Neural progenitor cell (in vitro differentiated cells): ENCODE measurements at regions not wholly inside any gene's neighbourhood (a gene's known extent, or its start where the extent isn't known, plus 50 kb on each side); places are given as distances from the start of the nearest gene placed in this dataset.
"Not testable (repeated sequence)": the region's sequence is repeated elsewhere in the genome, so short reads cannot be mapped to it uniquely, and the experiment has no call there.

Experiments used
- DNase-seq: peaks from one replicate; pipeline ENCODE4 v3.0.0-alpha.2; 2016; ENCODE audit warnings: low spot score
- H2AFZ ChIP-seq: fragments of 200-600 bp; sonication (generic); replicated peaks from 2 replicates; pipeline ENCODE4 v1.6.1; 2016; ENCODE audit warnings: antibody characterized with exemption
- H3F3A ChIP-seq: fragments of 200-600 bp; sonication (generic); 2 replicates; pipeline ENCODE4 v1.6.1; 2016; ENCODE audit warnings: antibody characterized with exemption, low read depth
- H3K27ac ChIP-seq: fragments of 200-600 bp; sonication (generic); 2 replicates; pipeline ENCODE4 v1.5.1; 2016; ENCODE audit warnings: mild to moderate bottlenecking
- H3K27me3 ChIP-seq: fragments of 200-600 bp; sonication (generic); 2 replicates; pipeline ENCODE4 v1.6.1; 2016; ENCODE audit warnings: mild to moderate bottlenecking, moderate library complexity
- H3K36me3 ChIP-seq: fragments of 200-600 bp; sonication (generic); 2 replicates; pipeline ENCODE4 v1.5.1; 2016
- H3K4me1 ChIP-seq: fragments of 200-600 bp; sonication (generic); 2 replicates; pipeline ENCODE4 v1.6.1; 2016; ENCODE audit warnings: mixed run types
- H3K4me2 ChIP-seq: fragments of 200-600 bp; sonication (generic); 2 replicates; pipeline ENCODE4 v1.6.1; 2016
- H3K4me3 ChIP-seq: fragments of 200-600 bp; sonication (generic); 2 replicates; pipeline ENCODE4 v1.5.1; 2016
- H3K79me2 ChIP-seq: fragments of 200-600 bp; sonication (generic); 2 replicates; pipeline ENCODE4 v1.6.1; 2016; ENCODE audit warnings: low read depth
- H3K9ac ChIP-seq: fragments of 200-600 bp; sonication (generic); 2 replicates; pipeline ENCODE4 v1.6.1; 2016
- H3K9me3 ChIP-seq: fragments of 200-600 bp; sonication (generic); 2 replicates; pipeline ENCODE4 v1.5.1; 2016; ENCODE audit warnings: low read depth
- H4K20me1 ChIP-seq: fragments of 200-600 bp; sonication (generic); 2 replicates; pipeline ENCODE4 v1.6.1; 2016; ENCODE audit warnings: low read depth
- H3K27ac Mint-ChIP-seq: 3 replicates; pipeline ENCODE4 v1.8.0; 2021; ENCODE audit warnings: mixed read lengths
- H3K27me3 Mint-ChIP-seq: 2 replicates; pipeline ENCODE4 v1.8.0; 2022; ENCODE audit warnings: low read depth, mild to moderate bottlenecking, inconsistent platforms, moderate library complexity, mixed read lengths; ENCODE audit not compliant: insufficient read depth
- H3K36me3 Mint-ChIP-seq: 3 replicates; pipeline ENCODE4 v1.8.0; 2021; ENCODE audit warnings: mixed read lengths
- H3K4me1 Mint-ChIP-seq: 3 replicates; pipeline ENCODE4 v1.8.0; 2021; ENCODE audit warnings: mixed read lengths
- H3K4me3 Mint-ChIP-seq: 3 replicates; pipeline ENCODE4 v1.8.0; 2021; ENCODE audit warnings: mild to moderate bottlenecking, moderate library complexity, mixed read lengths
- H3K9me3 Mint-ChIP-seq: 3 replicates; pipeline ENCODE4 v1.8.0; 2020; ENCODE audit warnings: mixed read lengths
- EZH2 ChIP-seq: fragments of 200-600 bp; sonication (generic); IDR thresholded peaks from 2 replicates; pipeline ENCODE4 v1.6.1; 2017; ENCODE audit warnings: antibody characterized with exemption, mild to moderate bottlenecking, moderate library complexity
- EZH2phosphoT487 ChIP-seq: fragments of 200-600 bp; sonication (generic); IDR thresholded peaks from 2 replicates; pipeline ENCODE4 v1.6.1; 2017; ENCODE audit warnings: antibody characterized with exemption
- TF ChIP-seq, protein P1 (sequence below): fragments of 200-600 bp; sonication (generic); IDR thresholded peaks from 2 replicates; pipeline ENCODE4 v1.5.1; 2017; ENCODE audit warnings: antibody characterized with exemption, mild to moderate bottlenecking

DNA sequence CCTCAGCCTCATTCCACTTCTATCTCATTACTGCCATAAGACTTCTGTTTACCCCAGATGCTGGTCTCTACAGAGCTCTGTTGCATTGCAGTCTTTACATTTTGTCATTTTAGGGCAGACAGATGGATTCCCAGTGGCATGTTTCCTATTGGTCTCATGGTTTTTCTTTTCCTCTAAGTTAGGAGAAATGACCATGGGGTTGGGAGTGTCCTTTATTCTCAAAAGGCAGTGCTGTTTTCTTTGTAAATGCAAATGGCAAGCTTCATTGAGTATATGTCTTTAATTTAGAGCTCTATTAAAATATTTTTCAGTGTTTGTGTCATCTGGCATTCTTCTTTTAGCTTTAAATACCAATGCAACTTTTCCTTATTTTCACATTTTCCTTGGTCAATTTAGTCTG lies 57.0 kb downstream of the MSTN start:
- Histone ChIP-seq H2AFZ (no peak overlapping the region), H3K4me1 (no peaks in the 10 kb centered on the region), H3K79me2 (no peaks in the 10 kb centered on the region), H3K9ac (no peak overlapping the region), H3K9me3 (no peaks in the 10 kb centered on the region), H3K4me3 (no peak overlapping the region), H3K27ac (no peak overlapping the region), H3K36me3 (no peaks in the 10 kb centered on the region), H3K27me3 (no peaks in the 10 kb centered on the region), H3K4me2 (no peak overlapping the region), H3F3A (no peaks in the 10 kb centered on the region), H4K20me1 (no peaks in the 10 kb centered on the region)
- H3K4me3 Mint-ChIP-seq, result no peak overlapping the region
- no peaks in the 10 kb centered on the region for H3K4me1 Mint-ChIP-seq
- peaks cover 3% of the 10 kb centered on the region for H3K27me3 Mint-ChIP-seq
- H3K36me3 Mint-ChIP-seq, result no peaks in the 10 kb centered on the region
- TF ChIP-seq EZH2phosphoT487 (no peak), EZH2 (no peak)
- TF ChIP-seq, protein P1, sequence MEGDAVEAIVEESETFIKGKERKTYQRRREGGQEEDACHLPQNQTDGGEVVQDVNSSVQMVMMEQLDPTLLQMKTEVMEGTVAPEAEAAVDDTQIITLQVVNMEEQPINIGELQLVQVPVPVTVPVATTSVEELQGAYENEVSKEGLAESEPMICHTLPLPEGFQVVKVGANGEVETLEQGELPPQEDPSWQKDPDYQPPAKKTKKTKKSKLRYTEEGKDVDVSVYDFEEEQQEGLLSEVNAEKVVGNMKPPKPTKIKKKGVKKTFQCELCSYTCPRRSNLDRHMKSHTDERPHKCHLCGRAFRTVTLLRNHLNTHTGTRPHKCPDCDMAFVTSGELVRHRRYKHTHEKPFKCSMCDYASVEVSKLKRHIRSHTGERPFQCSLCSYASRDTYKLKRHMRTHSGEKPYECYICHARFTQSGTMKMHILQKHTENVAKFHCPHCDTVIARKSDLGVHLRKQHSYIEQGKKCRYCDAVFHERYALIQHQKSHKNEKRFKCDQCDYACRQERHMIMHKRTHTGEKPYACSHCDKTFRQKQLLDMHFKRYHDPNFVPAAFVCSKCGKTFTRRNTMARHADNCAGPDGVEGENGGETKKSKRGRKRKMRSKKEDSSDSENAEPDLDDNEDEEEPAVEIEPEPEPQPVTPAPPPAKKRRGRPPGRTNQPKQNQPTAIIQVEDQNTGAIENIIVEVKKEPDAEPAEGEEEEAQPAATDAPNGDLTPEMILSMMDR, result no peak
- no peaks in the 10 kb centered on the region for H3K9me3 Mint-ChIP-seq
- H3K27ac Mint-ChIP-seq, result no peak overlapping the region
- no peak for DNase-seq

DNA sequence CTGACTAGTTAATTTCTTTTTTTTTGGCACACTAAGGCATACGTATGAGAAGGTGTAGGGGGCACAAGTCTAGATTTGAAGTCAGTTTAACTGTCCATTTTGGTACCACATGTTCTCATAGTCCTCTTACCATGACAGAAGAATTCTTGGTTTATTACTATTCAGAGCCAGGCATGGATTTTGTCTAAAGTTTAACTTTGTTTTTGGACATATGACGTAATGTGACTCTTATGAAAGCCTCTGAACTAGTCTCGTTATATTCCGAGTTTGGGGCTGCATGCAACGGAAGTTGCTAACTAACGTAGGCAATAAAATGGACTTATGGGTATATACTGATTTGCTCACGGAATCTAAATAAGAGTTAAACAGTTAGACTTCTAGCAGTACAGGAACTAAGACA lies 62.9 kb downstream of the MSTN start:
- Mint-ChIP-seq H3K36me3 (peaks cover 1% of the 10 kb centered on the region), H3K9me3 (peaks cover 12% of the 10 kb centered on the region), H3K4me1 (no peaks in the 10 kb centered on the region), H3K27me3 (no peaks in the 10 kb centered on the region), H3K27ac (no peak overlapping the region), H3K4me3 (no peak overlapping the region)
- no peak overlapping the region for H2AFZ ChIP-seq
- H3K4me3 ChIP-seq, result no peak overlapping the region
- no peaks in the 10 kb centered on the region for H3K4me1 ChIP-seq
- H3K79me2 ChIP-seq, result no peaks in the 10 kb centered on the region
- no peak overlapping the region for H3K9ac ChIP-seq
- no peak overlapping the region for H3K27ac ChIP-seq
- no peaks in the 10 kb centered on the region for H3K9me3 ChIP-seq
- H3K27me3 ChIP-seq, result no peaks in the 10 kb centered on the region
- no peak overlapping the region for H3K4me2 ChIP-seq
- DNase-seq, result no peak
- H3K36me3 ChIP-seq, result no peaks in the 10 kb centered on the region
- no peak for TF ChIP-seq EZH2
- TF ChIP-seq, protein P1, result no peak
- TF ChIP-seq EZH2phosphoT487, result no peak
- H3F3A ChIP-seq, result no peaks in the 10 kb centered on the region
- H4K20me1 ChIP-seq, result no peaks in the 10 kb centered on the region

DNA sequence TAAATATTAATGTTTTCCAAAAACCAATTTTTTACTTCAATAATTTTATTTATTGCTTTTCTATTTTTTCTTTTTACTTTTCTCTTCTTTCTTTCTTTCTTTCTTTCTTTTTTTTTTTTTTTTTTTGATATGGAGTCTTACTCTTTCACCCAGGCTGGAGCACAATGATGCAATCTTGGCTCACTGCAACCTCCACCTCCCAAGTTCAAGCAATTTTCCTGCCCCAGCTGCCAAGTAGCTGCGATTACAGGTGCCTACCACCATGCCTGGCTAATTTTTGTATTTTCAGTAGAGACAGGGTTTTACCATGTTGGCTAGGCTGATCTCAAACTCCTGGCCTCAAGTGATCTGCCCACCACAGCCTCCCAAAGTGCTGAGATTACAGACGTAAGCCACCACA lies 63.9 kb downstream of the MSTN start:
- not testable (repeated sequence) for H3K27ac Mint-ChIP-seq, H3K9me3 ChIP-seq, H4K20me1 ChIP-seq, H3K4me1 ChIP-seq, DNase-seq, H3K4me1 Mint-ChIP-seq, H3K36me3 Mint-ChIP-seq, H2AFZ ChIP-seq, H3K79me2 ChIP-seq, H3K27me3 Mint-ChIP-seq, H3K36me3 ChIP-seq, H3K4me3 Mint-ChIP-seq, H3F3A ChIP-seq, H3K4me2 ChIP-seq, H3K9ac ChIP-seq, H3K4me3 ChIP-seq, H3K27ac ChIP-seq, H3K27me3 ChIP-seq
- peaks cover 15% of the 10 kb centered on the region for H3K9me3 Mint-ChIP-seq

DNA sequence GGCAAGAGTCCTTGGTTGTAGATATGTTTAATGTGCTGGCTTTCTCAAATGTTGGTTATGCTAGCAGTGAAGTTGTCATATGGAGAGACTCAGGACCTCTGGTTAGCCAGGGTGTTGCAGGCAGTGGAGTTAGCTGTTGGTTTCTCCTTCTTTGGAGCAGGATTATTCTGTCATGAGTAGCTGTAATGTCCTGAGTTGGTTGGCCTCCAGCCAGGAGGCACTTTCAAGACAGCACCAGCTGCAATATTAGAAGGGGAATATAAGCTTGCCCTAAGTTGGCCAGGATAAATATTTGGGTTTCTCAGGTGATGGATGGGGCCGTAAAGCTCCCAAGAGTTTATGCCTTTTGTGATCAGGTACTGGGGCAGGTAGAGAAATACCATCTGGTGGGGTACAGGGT lies 65.5 kb downstream of the MSTN start:
- H4K20me1 ChIP-seq, result no peaks in the 10 kb centered on the region
- Mint-ChIP-seq H3K36me3 (peaks cover 1% of the 10 kb centered on the region), H3K4me3 (no peak overlapping the region), H3K27ac (no peak overlapping the region), H3K4me1 (no peaks in the 10 kb centered on the region), H3K27me3 (no peaks in the 10 kb centered on the region), H3K9me3 (peaks cover 15% of the 10 kb centered on the region)
- no peaks in the 10 kb centered on the region for H3F3A ChIP-seq
- H3K79me2 ChIP-seq, result no peaks in the 10 kb centered on the region
- H3K4me3 ChIP-seq, result no peak overlapping the region
- H2AFZ ChIP-seq, result no peak overlapping the region
- H3K4me2 ChIP-seq, result no peak overlapping the region
- H3K27me3 ChIP-seq, result no peaks in the 10 kb centered on the region
- H3K9ac ChIP-seq, result no peak overlapping the region
- H3K36me3 ChIP-seq, result no peaks in the 10 kb centered on the region
- no peaks in the 10 kb centered on the region for H3K9me3 ChIP-seq
- no peak for DNase-seq
- TF ChIP-seq EZH2phosphoT487, result no peak
- TF ChIP-seq, protein P1, result no peak
- TF ChIP-seq EZH2, result no peak
- no peaks in the 10 kb centered on the region for H3K4me1 ChIP-seq
- H3K27ac ChIP-seq, result no peak overlapping the region
